ENCODE measurements at regions not wholly inside any gene's neighbourhood (a gene's known extent, or its start where the extent isn't known, plus 50 kb on each side); places are given as distances from the start of the nearest gene placed in this dataset.

DNA sequence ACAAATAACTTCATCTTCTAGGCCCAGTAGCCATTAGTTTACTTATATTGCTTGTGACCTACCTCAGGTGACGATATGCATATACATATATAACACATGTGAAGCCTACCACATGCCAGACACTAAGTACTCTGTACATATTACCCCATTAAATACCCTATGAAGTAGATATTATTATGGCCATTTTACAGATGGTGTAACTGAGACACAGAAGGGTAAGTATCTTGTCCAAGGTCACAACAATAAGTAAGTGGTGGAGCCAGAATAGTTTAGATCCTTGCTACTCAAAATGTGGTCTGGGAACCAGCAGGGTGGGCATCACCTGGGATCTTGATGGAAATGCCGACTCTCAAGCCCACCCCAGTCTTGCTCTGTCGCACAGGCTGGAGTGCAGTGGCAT, 78.1 kb upstream of the RAPGEF2 start:
- no peaks in the 10 kb centered on the region for H3K4me1 ChIP-seq (ENCODE audit: insufficient read depth, low read length)

DNA sequence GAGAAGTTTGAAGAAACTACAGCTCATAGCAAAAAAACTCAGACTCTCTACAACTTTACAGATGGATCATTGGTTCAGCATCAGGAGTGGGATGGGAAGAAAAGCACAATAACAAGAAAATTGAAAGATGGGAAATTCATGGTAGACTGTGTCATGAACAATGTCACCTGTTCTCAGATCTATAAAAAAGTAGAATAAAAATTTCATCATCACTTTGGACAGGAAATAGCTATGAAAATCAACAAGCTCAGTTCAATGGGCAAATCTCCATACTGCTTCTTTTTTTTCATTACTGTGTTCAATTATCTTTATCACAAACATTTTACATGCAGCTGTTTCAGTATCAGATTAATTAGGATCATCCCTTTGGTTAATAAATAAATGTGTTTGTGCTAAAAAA, 76.5 kb upstream of the RAPGEF2 start:
- no peak for ATAC-seq (ENCODE audit: poor library complexity)
- POLR2A ChIA-PET, result no interaction called here
- no peak overlapping the region for H3K27ac Mint-ChIP-seq
- intact Hi-C loops (cut with DNase I, micrococcal nuclease), result no loop called here
- no peaks in the 10 kb centered on the region for H3K36me3 Mint-ChIP-seq (ENCODE audit: low read depth)
- peaks cover 5% of the 10 kb centered on the region for H3K27me3 Mint-ChIP-seq
- TF ChIP-seq CTCF (IDR thresholded peaks at IDR 0.05), result no peak
- Histone ChIP-seq H3K27ac (ENCODE audit: low read depth in 1 of 2, low read length in 2 of 2) (no peak overlapping the region), H3K4me1 (ENCODE audit: insufficient read depth, low read length) (no peaks in the 10 kb centered on the region), H3K4me3 (ENCODE audit: low read length) (no peak overlapping the region), H3K36me3 (ENCODE audit: insufficient read depth, low read length) (no peaks in the 10 kb centered on the region), H3K9me3 (ENCODE audit: control insufficient read depth in 1 of 2, insufficient read depth in 1 of 2, low read length in 2 of 2) (no peaks in the 10 kb centered on the region), H3K27me3 (ENCODE audit: control insufficient read depth in 1 of 2, insufficient read depth in 2 of 2, low read length in 2 of 2) (no peaks in the 10 kb centered on the region)
- H3K9me3 Mint-ChIP-seq, result no peaks in the 10 kb centered on the region
- no peak overlapping the region for H3K4me3 Mint-ChIP-seq
- no peak for DNase-seq
- CTCF ChIA-PET, result no interaction called here
- no peaks in the 10 kb centered on the region for H3K4me1 Mint-ChIP-seq (ENCODE audit: low read depth)

More for the DNA sequence above, 78.1 kb upstream of the RAPGEF2 start:
- Histone ChIP-seq H3K27me3 (ENCODE audit: control insufficient read depth in 1 of 2, insufficient read depth in 2 of 2, low read length in 2 of 2) (no peaks in the 10 kb centered on the region), H3K9me3 (ENCODE audit: control insufficient read depth in 1 of 2, insufficient read depth in 1 of 2, low read length in 2 of 2) (no peaks in the 10 kb centered on the region), H3K4me3 (ENCODE audit: low read length) (no peak overlapping the region), H3K27ac (ENCODE audit: low read depth in 1 of 2, low read length in 2 of 2) (no peak overlapping the region), H3K36me3 (ENCODE audit: insufficient read depth, low read length) (no peaks in the 10 kb centered on the region)
- ATAC-seq (ENCODE audit: poor library complexity), result no peak
- ChIA-PET POLR2A (no interaction called here), CTCF (no interaction called here)
- intact Hi-C loops (cut with DNase I, micrococcal nuclease), result no loop called here
- no peak for DNase-seq
- no peaks in the 10 kb centered on the region for H3K9me3 Mint-ChIP-seq
- no peak overlapping the region for H3K4me3 Mint-ChIP-seq
- H3K4me1 Mint-ChIP-seq (ENCODE audit: low read depth), result no peaks in the 10 kb centered on the region
- no peaks in the 10 kb centered on the region for H3K36me3 Mint-ChIP-seq (ENCODE audit: low read depth)
- no peak overlapping the region for H3K27ac Mint-ChIP-seq
- TF ChIP-seq CTCF (IDR thresholded peaks at IDR 0.05), result no peak
- no peaks in the 10 kb centered on the region for H3K27me3 Mint-ChIP-seq

DNA sequence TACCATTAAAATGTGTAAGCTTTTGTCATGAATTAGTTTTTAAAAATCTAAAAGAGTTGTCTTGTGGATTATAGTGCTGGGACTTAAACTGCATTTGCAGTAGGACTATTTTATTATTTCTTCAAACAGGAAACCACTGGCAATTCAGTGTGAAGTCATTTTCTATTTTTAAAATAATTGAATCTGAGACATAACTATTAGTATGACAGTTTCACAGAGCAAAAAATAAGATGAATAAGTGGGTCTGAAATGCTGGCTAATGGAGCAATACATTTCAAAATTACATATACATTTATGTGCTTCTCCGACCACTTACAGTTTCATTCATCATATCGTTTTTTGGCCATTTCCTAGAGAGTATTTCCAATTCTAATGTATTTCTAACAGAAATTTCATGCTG, 75.3 kb upstream of the RAPGEF2 start:
- no peak overlapping the region for H3K4me3 ChIP-seq (ENCODE audit: low read length)
- ChIA-PET CTCF (interaction anchor here (1.3 kb wide), 1 partner anchor 18 kb away, joined by 3 read pairs; no protein-coding TSS in a partner anchor), POLR2A (no interaction called here)
- Mint-ChIP-seq H3K27ac (no peak overlapping the region), H3K27me3 (peaks cover 7% of the 10 kb centered on the region), H3K36me3 (ENCODE audit: low read depth) (no peaks in the 10 kb centered on the region), H3K4me1 (ENCODE audit: low read depth) (no peaks in the 10 kb centered on the region), H3K4me3 (no peak overlapping the region), H3K9me3 (no peaks in the 10 kb centered on the region)
- H3K27me3 ChIP-seq (ENCODE audit: control insufficient read depth in 1 of 2, insufficient read depth in 2 of 2, low read length in 2 of 2), result no peaks in the 10 kb centered on the region
- intact Hi-C loops (cut with DNase I, micrococcal nuclease), result no loop called here
- H3K36me3 ChIP-seq (ENCODE audit: insufficient read depth, low read length), result no peaks in the 10 kb centered on the region
- no peak for TF ChIP-seq CTCF (IDR thresholded peaks at IDR 0.05)
- no peak overlapping the region for H3K27ac ChIP-seq (ENCODE audit: low read depth in 1 of 2, low read length in 2 of 2)
- no peak for ATAC-seq (ENCODE audit: poor library complexity)
- no peaks in the 10 kb centered on the region for H3K9me3 ChIP-seq (ENCODE audit: control insufficient read depth in 1 of 2, insufficient read depth in 1 of 2, low read length in 2 of 2)
- DNase-seq, result no peak
- H3K4me1 ChIP-seq (ENCODE audit: insufficient read depth, low read length), result no peaks in the 10 kb centered on the region

All from CD4-positive, alpha-beta T cell (primary cell).